CD4-positive, alpha-beta T cell treated with Interleukin-6 at 100 ng/mL for 8 hours (primary cell): ENCODE measurements at regions not wholly inside any gene's neighbourhood (a gene's known extent, or its start where the extent isn't known, plus 50 kb on each side); places are given as distances from the start of the nearest gene placed in this dataset.

Source experiments
- DNase-seq: peaks from one replicate; pipeline ENCODE4 v3.0.0-alpha.2; 2020; ENCODE audit warnings: mixed read lengths, low spot score

DNA sequence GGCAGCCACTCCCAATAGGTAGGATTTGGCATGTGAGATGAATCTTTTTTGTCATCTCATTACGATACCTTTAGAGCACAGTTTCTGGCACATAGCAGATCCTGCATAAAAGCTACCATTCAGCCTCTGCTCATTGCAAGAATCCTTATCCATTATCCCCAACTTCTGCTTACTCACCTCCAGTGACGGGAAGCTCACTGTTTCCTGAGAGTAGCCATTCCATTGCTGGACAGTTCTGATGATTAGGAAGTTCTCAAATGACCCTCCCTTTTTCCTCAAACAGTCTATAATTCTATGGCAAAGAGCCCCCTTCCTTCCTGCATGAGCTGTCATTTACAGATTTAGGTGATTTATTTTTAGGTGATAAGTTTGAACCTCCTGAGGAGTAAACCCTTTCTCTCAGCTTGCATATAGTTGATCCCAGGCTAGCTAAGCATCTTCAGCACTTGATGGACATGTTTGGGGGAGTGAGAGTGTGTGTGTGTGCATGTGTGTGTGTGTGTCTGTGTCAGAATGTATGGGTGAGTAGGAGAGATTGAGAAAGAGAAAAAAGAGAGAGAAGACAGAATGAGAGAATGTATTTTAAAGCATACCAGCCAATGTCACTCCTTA lies 109.7 kb downstream of the LSM3 start:
- DNase-seq, result no peak

DNA sequence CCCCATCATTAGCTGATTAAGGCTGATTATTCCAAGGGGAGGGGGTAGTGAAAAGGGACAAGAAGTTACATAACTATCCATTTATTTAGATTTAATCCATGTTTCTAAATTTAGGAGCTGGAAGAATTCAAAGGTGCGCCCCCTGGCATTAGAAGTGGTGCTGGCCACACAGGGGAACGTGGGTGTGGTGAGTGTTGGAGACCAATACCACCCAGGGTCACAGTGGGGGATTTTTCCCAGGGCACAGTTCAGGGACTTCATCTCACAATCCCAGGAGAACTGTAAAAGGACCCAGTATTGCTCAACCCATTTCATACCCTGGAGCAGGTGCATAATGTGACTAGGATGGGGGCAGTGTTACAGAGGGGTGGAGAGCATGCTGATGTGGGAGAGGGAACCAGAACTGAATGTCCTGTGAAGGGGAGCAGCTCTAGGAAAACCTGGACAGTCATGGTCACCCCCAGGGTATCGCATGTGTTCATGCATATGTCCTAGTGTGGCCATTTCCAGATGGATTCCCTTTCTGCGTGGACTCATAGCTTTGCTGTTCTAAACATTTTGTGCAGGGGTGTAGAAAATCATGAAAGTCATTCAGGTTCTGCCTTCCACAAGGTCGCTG lies 110.3 kb downstream of the LSM3 start:
- no peak for DNase-seq

DNA sequence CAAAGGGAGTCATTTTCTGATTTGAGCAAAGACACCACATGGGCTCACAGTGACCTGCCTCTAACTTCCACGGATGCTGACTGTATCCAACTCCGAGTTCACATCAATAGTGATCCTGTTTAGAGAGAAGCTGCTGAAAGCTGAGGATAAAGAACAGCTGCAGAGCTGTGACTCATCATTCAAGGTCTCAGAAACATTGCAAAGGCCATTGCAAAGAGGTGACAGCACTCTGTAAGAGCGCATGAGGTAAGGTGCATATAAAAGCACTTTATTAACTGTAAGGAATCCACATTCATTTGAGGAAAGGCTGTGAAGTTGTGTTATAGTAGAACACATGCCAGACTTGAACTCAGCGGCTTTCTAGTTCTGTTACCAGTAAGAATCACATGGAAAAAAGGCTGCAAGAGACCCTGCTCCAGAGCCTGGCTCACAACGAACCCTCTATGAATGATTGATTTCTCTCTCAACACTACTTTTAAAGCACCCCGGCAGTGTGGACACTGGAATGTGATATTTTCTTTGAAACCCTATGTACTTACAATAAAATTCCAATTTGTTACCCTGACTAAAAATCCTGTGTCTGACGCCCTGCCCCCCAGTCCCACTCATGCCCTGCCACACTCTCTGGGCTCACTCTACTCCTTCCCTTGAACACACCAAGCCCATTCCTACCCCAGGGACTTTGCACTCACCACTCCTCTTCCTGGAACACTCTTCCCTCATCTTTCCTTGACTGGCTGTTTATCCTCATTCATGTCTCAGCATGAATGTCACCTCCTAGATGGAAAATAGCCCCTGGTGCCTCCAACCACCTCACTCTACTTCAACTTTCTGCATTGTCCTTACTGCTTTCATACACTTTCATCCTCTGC lies 111.2 kb downstream of the LSM3 start:
- no peak for DNase-seq

DNA sequence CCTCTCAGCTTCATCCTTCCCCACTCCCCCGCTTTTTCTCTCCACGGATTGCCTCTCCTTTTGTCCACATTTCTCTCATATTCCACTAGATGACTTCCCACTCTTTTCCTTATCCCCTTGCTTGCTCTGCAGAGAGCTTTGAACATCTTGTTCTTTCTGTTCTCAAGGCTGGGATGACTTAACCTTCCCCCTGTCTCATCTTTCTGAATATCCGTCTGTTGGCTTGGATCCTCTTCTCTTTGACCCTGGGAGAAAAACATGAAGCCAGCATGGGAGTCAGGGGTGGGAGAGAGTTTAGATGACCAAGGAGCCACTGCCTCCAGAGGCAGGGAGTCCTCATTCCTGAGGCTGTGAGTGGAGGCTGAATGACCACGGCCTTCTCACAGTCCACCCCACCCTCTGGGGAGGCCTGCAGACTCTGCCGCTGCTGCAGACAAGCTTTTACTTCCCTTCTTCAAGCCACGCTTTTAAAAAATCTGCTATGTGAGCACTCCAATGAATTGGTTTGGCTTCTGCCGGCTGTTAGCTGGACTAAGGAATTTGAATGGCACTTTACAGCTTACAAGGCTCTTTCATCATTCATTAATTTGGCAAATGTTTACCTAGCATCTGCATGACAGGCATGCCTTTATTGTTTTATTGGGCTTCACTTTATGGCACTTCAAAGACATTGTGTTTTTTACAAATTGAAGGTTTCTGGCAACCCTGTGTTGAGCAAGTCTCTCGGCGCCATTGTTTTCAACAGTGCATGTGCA lies 111.6 kb upstream of the SLC6A6 start:
- no peak for DNase-seq

DNA sequence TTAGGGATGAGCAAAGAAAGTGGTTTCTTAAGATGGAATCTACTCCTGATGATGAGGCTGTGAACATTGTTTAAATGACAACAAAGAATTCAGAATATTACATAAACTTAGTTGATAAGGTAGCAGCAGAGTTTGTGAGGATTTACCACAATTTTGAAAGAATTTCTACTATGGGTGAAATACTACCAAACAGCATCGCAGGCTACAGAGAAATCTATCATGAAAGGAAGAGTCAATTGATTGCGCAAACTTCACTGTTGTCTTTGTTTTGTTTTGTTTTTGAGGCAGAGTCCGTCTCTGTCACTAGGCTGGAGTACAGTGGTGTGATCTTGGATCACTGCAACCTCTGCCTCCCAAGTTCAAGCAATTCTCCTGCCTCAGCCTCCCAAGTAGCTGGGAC lies 107.4 kb upstream of the SLC6A6 start:
- no peak for DNase-seq

DNA sequence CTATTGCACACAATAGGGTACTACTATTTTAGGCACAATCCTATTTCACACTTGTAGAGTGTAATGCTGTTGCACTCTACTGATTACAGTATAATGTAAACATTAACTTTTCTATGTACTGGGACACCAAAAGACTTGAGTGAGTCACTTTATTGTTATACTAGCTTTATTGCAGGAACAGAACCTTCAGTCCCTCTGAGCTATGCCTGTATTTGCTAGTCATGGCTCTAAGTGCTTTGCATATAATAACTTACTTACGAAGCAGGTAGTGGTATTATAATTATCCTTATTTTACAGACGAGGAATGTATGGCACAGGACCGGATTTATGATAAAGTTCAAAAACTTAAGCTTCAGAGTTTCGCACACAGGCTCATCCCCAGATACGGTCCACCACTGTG lies 106.6 kb upstream of the SLC6A6 start:
- DNase-seq, result no peak

DNA sequence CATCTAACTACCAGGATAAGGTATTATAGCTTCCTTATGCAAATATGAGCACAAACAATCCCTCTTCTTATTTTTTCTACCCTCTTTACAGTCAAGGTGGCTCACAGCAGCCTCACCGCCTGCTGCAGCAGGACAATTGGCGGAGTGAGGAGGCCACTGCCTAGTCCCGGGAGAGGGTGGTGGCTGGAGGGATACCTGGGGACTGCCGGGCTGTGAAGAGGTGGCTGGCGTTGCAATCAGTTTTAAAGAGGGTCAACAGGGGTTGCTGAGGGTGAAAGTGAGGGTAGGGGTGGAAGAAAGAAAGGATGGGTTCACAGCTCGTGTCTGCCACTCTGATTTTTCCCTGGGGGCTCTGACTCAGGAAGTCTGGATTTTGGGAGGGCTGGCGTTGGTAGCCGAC lies 105.1 kb upstream of the SLC6A6 start:
- no peak for DNase-seq

DNA sequence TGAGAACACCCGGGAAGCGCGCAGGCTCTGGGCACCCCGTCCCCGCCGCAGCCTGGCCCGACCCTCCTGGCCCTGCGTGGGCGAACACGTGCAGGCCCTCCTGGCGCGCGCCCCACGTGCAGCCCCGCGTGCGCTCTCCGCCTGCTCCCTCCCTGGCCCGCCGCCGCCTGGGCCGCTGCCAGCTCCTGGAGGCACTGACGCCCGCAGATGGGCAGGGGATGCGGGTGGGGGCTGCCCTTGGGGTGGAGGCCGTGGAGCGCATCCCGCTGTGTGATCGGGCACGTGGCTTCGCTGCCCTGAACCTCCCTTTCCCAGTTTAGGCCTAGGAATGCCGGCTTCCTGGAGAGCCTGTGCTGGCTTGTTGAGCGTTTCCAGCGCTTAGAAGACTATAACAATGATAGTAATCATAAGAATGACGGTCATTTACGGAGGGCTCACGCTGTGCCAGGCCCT lies 104.6 kb upstream of the SLC6A6 start:
- no peak for DNase-seq

DNA sequence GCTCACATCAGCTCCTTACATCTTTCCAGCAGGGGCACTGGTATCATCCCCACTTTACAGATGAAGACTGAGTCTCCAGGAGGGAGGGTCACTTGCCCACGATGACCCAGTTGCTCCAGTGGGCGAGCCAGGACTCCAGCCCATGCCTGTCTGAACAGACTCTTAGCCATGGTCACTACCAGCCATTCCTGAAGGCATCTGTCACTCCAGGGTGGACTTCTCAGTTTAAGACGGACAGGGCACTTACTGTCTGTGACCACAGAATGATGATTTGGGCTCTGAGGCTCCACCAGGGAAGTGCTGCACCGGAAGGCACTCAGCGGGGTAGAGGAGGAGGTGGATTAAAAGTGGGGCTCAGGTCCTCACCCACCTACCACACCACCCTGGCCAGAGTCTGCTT lies 104.0 kb upstream of the SLC6A6 start:
- no peak for DNase-seq

DNA sequence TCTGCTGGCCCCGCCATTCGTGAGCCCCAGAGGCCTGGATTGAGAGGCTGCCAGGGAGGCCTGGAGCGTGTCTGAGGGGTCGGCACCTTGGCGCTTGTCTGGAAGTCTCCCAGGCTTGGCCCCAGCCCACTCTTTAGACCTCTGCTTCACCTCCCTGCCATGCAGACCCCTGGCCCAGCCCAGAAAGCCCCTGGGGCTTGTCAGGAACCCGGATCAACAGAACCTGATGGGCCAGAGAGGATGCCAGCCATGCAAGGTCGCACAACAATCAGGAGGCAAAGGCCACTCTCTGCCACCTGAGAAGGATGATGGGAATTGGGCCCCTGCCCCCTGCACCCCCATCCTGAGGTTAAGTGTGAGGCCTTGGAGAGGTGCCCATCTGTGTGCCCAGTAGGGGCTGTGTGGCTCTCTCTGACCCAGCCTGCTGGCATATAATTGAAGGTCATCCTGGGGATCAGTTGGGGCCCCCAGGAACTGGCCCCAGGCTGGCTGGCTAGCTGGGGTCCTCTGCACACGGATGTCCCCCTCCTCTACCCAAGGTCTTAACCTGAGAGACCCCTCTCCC lies 103.3 kb upstream of the SLC6A6 start:
- DNase-seq, result no peak

DNA sequence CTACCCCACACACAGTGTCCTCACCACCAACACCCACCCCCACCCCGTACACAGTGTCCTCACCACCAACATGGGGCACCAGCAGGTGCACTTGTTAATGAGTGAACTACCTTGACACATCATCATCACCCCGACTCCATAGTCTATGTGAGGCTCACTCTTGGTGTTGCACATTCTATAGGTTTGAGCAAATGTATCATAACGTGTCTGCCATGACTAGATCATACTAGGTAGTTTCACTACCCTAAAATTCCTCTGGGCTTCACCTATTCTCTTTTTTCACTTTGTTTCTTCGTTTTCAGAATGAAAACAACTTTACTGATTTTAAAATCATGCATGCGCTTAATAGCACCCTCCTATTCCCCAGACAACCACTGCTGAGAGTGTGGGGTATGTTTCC lies 102.6 kb upstream of the SLC6A6 start:
- no peak for DNase-seq

DNA sequence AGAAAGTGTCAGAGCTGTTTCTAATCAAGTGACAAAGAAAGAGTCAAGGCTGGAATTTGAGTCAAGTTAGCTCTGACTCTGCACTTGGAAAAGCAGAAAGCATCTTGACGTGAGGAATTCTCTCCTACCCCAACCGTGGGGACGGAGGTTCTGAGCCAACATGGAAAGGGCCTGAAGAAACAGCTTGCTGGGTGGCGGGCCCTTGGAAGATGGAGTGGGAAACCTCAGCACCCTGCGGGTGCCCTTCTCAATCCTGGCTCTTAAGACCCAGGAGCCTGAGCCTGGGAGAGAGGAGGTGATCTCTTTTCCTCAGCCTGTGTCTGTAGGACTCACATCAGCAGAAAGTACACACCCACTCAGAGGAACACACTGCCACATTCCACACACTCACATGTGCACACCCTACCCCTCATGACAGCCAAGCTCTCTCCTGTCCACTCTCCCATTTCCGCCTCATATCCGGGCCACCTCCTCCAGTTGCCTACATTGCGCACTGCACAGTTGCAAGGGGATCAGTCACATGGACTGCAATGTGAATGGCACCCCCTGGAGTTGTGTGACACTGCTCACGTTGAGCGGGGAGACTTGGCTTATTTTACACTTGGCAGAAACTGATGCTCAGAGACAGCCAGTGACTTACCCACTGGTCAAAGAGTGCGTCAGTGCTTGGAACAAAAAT lies 101.5 kb upstream of the SLC6A6 start:
- DNase-seq, result no peak

DNA sequence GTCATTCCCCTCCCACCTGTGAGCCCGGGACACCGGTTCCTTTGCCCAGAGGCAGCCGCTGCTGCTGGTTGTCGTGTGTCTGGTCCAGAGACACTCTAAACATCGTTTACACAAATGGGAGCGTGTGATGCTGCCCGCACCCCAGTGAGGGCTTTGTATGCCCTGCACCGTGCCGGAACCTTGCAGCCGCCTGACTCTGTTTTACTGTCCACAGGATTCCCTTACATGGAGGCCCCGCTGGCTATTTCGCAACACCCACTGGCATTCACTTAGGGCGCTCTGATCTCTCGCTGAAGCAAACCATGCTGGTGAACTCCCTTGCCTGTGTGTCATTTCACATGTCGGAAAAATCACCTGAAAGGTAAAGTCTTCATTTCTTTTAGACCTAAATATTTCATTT lies 100.8 kb upstream of the SLC6A6 start:
- no peak for DNase-seq

DNA sequence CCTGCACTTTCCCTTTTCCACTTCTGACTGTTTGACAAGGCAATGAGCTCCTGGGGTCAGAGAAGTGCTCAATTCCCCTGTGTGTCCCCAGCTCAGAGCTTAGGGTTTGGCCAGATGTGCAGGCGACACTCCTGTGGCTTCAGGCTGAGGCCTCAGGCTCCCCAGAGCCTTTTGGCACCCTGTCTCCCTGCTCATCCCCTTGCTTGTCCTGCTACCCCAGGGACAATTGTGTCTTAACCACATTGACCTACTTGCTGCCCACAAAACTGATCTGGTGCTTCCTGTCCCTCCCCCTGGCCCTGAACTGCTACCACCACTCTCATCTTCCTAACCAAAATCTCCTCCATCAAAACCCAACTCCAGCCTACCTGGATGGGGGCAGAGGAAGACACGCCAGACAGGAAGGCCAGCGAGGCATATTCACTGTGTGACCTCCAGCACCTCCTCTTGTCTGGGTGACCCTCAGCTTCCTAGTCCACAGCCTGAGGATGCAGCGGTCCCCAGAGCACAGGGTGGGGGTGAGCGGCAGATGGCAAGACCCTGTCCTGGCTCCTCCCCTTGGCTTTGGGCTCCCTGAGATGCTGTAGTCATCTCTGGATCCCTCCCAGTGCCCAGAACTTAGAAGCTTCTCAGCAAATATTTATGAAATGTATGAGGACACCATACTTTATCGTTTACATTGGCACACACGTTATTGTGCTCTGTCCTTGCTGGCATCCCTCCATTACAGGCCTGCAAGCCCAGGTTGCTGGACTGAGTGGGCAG lies 98.9 kb upstream of the SLC6A6 start:
- DNase-seq, result no peak

DNA sequence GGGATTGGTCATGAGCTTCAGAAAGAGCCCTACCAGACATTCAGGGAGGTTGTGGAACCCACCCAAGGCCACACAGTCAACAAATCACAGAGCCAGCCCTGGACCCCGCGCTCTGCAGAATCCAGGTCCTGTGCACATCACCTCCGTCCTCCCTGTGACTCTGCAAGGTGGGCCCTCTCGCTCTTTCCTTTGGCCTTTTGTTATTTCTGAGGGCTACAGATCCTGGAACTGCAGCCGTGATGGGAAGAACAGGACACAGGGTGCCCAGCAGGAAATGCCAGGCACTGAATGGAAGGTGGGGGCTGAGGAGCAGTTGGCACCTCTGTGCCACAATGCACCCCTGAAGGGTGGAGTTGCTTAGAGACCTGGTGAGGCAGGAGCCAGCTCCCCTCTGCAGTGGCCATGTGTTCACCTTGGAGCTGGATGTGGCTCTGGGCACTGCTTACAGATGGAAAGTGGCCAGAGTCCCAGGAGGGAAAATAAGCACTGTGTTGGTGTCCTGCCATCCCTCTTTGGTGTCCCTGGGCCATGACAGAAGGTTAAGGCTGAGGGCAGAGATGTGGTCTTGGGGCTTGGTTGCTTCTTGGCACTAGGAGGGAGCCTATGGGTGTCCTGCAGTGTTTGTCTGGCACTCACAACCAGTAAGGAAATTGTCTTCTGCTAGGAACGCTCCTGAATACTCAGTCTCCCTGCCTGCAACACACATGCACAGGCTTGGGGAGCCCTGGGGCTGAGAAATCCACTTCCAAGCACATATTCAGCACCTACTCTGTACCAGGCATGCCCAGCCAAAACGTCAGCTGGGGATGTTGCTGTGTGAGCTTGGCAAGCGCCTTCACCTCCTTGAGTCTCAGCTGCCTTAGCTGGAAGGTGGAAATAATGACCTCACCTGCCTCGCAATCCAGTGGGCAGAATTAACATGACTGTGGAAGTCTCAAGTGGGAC lies 98.0 kb upstream of the SLC6A6 start:
- no peak for DNase-seq

DNA sequence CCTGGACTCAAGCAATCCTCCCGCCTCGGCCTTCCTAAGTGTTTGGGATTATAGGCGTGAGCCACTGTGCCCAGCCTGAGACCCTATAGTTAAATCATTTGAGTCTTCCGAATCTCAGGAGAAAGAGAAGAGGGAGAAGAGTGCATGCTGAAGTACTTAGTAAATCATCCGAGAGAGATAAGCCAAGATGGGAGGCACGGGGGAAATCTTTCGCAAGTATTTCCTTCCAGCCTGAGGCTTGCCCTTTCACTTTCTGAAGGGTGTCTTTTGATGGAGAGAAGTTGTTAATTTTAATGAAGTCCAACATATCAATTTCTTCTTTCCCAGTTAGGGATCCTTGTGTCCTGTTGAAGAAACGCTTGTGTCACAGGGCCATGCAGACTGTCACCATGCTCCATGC lies 97.1 kb upstream of the SLC6A6 start:
- no peak for DNase-seq

DNA sequence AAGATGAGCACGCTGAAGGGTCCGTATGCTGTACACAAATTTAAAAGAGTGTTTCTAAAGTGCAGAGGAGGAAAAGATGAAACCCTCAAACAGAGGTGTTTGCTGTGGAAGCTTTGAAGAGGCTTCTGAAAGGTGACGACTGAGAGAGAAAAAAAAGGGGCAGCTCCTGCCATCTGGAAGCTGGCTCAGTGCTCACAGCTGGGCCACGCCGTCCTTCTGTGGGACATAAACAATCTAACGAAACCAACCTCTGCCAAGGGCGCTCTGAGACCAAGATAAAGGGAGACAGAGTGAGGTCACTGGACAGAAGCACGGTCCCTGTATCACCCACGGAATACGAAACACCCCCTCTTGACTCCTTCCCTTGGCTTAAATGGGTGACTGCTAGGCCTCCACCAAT lies 96.3 kb upstream of the SLC6A6 start:
- no peak for DNase-seq

DNA sequence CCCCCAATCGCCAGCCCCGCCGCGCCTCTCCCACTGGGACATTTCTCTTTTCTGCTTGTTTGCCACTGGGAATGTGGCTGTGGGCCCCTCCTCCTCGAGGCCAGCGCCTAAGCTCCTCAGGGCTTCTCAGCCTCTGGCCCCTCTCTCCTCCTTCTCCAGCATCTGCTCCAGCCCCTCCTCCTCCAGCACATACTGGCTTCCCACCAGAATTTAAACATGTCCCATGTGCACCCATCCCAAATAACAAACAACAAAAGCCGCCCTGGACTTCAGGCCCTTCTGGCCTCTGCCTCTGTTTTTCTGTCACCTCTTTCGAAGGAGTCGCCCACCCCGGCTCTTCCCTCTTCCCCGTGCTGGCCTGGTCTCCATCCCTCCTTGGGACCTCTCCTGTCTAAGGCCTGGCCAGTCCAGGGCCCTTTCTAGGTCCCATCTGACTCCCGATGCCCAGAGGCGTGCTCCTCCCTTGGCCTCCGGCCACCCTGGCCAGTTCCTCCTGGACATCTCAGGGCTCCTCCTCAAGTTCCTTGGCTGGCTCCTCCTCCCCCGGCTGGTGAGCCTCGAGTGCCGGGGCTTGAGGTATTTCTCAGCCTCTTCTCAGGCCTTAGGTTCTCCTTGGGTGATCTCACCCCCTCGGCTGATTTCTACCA lies 94.6 kb upstream of the SLC6A6 start:
- DNase-seq, result no peak

DNA sequence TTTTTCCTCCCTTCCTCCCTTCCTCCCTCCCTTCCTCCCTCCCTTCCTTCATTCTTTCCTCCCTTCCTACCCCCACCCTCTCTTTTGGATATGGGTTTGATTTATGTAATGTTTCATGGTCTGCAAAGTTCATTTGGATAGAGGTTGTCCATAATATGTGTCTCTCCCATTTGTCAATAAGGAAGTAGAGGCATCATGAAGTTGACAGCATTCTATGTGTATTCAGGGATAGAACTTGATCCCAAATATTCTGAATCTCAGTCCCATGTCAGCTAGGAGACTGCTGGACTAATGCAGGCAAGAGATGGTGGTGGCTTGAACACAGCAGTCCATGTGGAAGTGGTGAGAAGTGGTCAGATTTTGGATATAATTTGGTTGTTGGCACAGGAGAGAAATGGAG lies 90.7 kb upstream of the SLC6A6 start:
- DNase-seq, result no peak
